22Rv1 (cell line): ENCODE measurements at regions not wholly inside any gene's neighbourhood (a gene's known extent, or its start where the extent isn't known, plus 50 kb on each side); places are given as distances from the start of the nearest gene placed in this dataset.

ENCODE experiments used
- ZFX ChIP-seq: fragments of 450-650 bp; IDR thresholded peaks from 2 replicates; pipeline ENCODE4 v1.6.1; 2017; ENCODE audit warnings: antibody characterized with exemption, borderline replicate concordance
- TF ChIP-seq, protein P1 (sequence below): fragments of 450-650 bp; IDR thresholded peaks from 2 replicates; pipeline ENCODE4 v1.5.1; 2017; ENCODE audit warnings: mild to moderate bottlenecking

DNA sequence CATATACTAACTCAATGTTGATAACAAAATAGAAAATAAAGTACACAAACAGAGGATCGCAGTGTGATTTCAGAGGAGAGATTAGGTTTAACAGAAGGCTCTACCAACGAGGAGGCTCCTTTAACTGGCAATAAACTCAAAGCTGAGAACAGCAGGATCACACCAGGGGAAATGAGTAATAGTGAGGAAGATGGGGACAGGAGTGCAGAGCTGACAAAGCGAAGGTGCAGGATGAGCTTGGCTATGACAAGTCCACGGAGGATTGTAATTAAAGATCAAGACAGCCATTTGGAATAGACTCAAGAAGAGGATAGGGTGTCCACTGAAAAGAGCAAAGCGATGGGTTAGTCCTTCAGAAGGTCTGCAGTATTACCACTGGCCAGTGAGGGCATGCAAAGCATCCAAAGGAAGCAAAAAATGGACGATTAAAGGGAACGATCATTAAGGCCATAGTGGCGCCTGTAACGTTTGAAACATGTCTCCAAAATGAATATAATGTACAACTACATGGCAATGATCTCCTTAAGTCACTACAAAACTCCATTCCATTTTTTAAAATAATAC, 85.3 kb downstream of the GRIN2B start:
- TF ChIP-seq, protein P1, sequence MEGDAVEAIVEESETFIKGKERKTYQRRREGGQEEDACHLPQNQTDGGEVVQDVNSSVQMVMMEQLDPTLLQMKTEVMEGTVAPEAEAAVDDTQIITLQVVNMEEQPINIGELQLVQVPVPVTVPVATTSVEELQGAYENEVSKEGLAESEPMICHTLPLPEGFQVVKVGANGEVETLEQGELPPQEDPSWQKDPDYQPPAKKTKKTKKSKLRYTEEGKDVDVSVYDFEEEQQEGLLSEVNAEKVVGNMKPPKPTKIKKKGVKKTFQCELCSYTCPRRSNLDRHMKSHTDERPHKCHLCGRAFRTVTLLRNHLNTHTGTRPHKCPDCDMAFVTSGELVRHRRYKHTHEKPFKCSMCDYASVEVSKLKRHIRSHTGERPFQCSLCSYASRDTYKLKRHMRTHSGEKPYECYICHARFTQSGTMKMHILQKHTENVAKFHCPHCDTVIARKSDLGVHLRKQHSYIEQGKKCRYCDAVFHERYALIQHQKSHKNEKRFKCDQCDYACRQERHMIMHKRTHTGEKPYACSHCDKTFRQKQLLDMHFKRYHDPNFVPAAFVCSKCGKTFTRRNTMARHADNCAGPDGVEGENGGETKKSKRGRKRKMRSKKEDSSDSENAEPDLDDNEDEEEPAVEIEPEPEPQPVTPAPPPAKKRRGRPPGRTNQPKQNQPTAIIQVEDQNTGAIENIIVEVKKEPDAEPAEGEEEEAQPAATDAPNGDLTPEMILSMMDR: no peak
- no peak for TF ChIP-seq ZFX
